HCT116 (cell line): ENCODE measurements at regions not wholly inside any gene's neighbourhood (a gene's known extent, or its start where the extent isn't known, plus 50 kb on each side); places are given as distances from the start of the nearest gene placed in this dataset.

Experiments used
- ATAC-seq: fragments of 200-7000 bp; cut with Tn5 transposase; 2 replicates; pipeline ENCODE4 v1.9.1; 2020; ENCODE audit warnings: mild to moderate bottlenecking, moderate library complexity
- BruUV-seq: library from RNA; stranded (reverse); fragments of 400-500 nt; replicated peaks from 2 replicates; lab custom pipeline; 2021; lab: Mats Ljungman, UMichigan
- CTCF ChIA-PET: fragments of 300-600 bp; sonication (Branson Sonifier 250); formaldehyde crosslinking; loops from one replicate; lab custom pipeline; 2021; ENCODE audit warnings: antibody characterized with exemption; lab: Charles Lee
- POLR2A ChIA-PET: fragments of 300-600, 350-600 bp; sonication (Branson Sonifier 250); formaldehyde crosslinking; loops from one replicate; lab custom pipeline; 2021; ENCODE audit warnings: antibody characterized with exemption; lab: Charles Lee
- RAD21 ChIA-PET, 2 experiments: fragments of 300-600 bp; sonication (Branson Sonifier 250); formaldehyde crosslinking; loops; one replicate each; lab custom pipeline; 2023; ENCODE audit warnings: low total read pairs in 2 of 2; ENCODE audit not compliant: uncharacterized antibody in 2 of 2, unreplicated experiment in 2 of 2, low non-redundant PET in 1 of 2; lab: Charles Lee
- DNase-seq: peaks from one replicate; pipeline ENCODE4 v3.0.0-alpha.2; 2010; ENCODE audit warnings: low read depth, low spot score
- H2AFZ ChIP-seq: fragments of 200-600 bp; shearing (Covaris generic), sonication (generic); 2 replicates; pipeline ENCODE4 v1.6.1; 2017; ENCODE audit warnings: low read depth, mixed run types, mixed read lengths, antibody characterized with exemption, low read length; ENCODE audit not compliant: poor library complexity, severe bottlenecking
- H3K27ac ChIP-seq: 2 replicates; pipeline ENCODE4 v1.5.1; 2012; ENCODE audit warnings: low read depth, low read length
- H3K27me3 ChIP-seq: fragments of 200-600 bp; sonication (generic); 2 replicates; pipeline ENCODE4 v1.6.1; 2016; ENCODE audit warnings: mixed run types, low read length, mixed read lengths; ENCODE audit not compliant: insufficient read depth
- H3K36me3 ChIP-seq, 2 experiments: fragments of 200-500 bp in 1 of 2; fragments of 200-600 bp in 1 of 2; sonication (Bioruptor generic) in 1 of 2; sonication (generic) in 1 of 2; 2 replicates each; pipeline versions ENCODE4 v1.5.1 to v1.6.1; 2014 to 2016; ENCODE audit warnings: low read length in 2 of 2, inconsistent platforms in 1 of 2, mixed read lengths in 1 of 2, mixed run types in 1 of 2; ENCODE audit not compliant: insufficient read depth in 2 of 2, control insufficient read depth in 1 of 2
- H3K4me1 ChIP-seq, 2 experiments: fragments of 200-600 bp in 1 of 2; sonication (generic) in 1 of 2; 2 replicates each; pipeline versions ENCODE4 v1.5.1 to v1.6.1; 2012 to 2017; ENCODE audit warnings: low read length in 2 of 2, inconsistent platforms in 1 of 2, mild to moderate bottlenecking in 1 of 2, mixed read lengths in 1 of 2, mixed run types in 1 of 2, moderate library complexity in 1 of 2; ENCODE audit not compliant: insufficient read depth in 2 of 2, control insufficient read depth in 1 of 2
- H3K4me2 ChIP-seq: fragments of 200-600 bp; sonication (generic); 2 replicates; pipeline ENCODE4 v1.6.1; 2017; ENCODE audit warnings: mixed run types, low read length, mixed read lengths
- H3K4me3 ChIP-seq, 2 experiments: fragments of 200-600 bp in 1 of 2; sonication (generic) in 1 of 2; replicated peaks in 1 of 2; 2 replicates each; pipeline ENCODE4 v1.5.1; 2011 to 2016; ENCODE audit warnings: low read length in 2 of 2, control low read depth in 1 of 2, low read depth in 1 of 2, mild to moderate bottlenecking in 1 of 2, mixed read lengths in 1 of 2, mixed run types in 1 of 2
- H3K79me2 ChIP-seq: fragments of 200-600 bp; sonication (generic); 2 replicates; pipeline ENCODE4 v1.6.1; 2017; ENCODE audit warnings: mild to moderate bottlenecking, mixed run types, low read length, moderate library complexity, mixed read lengths; ENCODE audit not compliant: insufficient read depth
- H3K9ac ChIP-seq: fragments of 200-600 bp; sonication (generic); 2 replicates; pipeline ENCODE4 v1.6.1; 2016; ENCODE audit warnings: low read length, mixed read lengths
- H3K9me2 ChIP-seq: fragments of 200-600 bp; sonication (generic), shearing (Covaris generic); 2 replicates; pipeline ENCODE4 v1.6.1; 2017; ENCODE audit warnings: mixed run types, mild to moderate bottlenecking, moderate library complexity; ENCODE audit not compliant: insufficient read depth
- H3K9me3 ChIP-seq, 2 experiments: fragments of 200-500 bp in 1 of 2; fragments of 200-600 bp in 1 of 2; sonication (Bioruptor generic) in 1 of 2; sonication (generic) in 1 of 2; 2 replicates each; pipeline ENCODE4 v1.6.1; 2014 to 2017; ENCODE audit warnings: low read length in 2 of 2, mixed read lengths in 2 of 2, inconsistent platforms in 1 of 2, low read depth in 1 of 2, mild to moderate bottlenecking in 1 of 2, mixed run types in 1 of 2, moderate library complexity in 1 of 2; ENCODE audit not compliant: control insufficient read depth in 1 of 2, insufficient read depth in 1 of 2
- H4K20me1 ChIP-seq: fragments of 200-600 bp; sonication (generic), shearing (Covaris generic); 2 replicates; pipeline ENCODE4 v1.6.1; 2017; ENCODE audit warnings: mixed run types, mild to moderate bottlenecking, moderate library complexity; ENCODE audit not compliant: insufficient read depth
- ATF3 ChIP-seq: IDR thresholded peaks from 2 replicates; pipeline ENCODE4 v1.6.1; 2012
- CTCF ChIP-seq, 3 experiments: fragments of 200-600 bp in 1 of 3; sonication (generic) in 1 of 3; IDR thresholded peaks in 2 of 3; conservative IDR thresholded peaks in 1 of 3; 2 replicates each; pipeline ENCODE4 v1.5.1; 2012 to 2017; ENCODE audit warnings: low read depth in 2 of 3, low read length in 2 of 3, antibody characterized with exemption in 1 of 3, borderline replicate concordance in 1 of 3, control low read depth in 1 of 3, mild to moderate bottlenecking in 1 of 3, mixed read lengths in 1 of 3, mixed run types in 1 of 3, moderate library complexity in 1 of 3; ENCODE audit not compliant: insufficient read depth in 1 of 3
- ELF1 ChIP-seq: IDR thresholded peaks from 2 replicates; pipeline ENCODE4 v1.6.1; 2012; ENCODE audit warnings: low read depth, borderline replicate concordance
- EZH2phosphoT487 ChIP-seq: fragments of 200-600 bp; IDR thresholded peaks from 2 replicates; pipeline ENCODE4 v1.6.1; 2018; ENCODE audit warnings: antibody characterized with exemption, borderline replicate concordance
- FOSL1 ChIP-seq: IDR thresholded peaks from 2 replicates; pipeline ENCODE4 v1.6.1; 2012; ENCODE audit warnings: low read depth
- MAX ChIP-seq: IDR thresholded peaks from 2 replicates; pipeline ENCODE4 v1.6.1; 2012
- POLR2A ChIP-seq: IDR thresholded peaks from 2 replicates; pipeline ENCODE4 v1.7.0; 2011; ENCODE audit warnings: borderline replicate concordance; ENCODE audit not compliant: insufficient read depth, insufficient read length; ENCODE audit errors: extremely low read depth
- POLR2AphosphoS5 ChIP-seq: IDR thresholded peaks from 2 replicates; pipeline ENCODE4 v1.6.1; 2011; ENCODE audit warnings: mild to moderate bottlenecking, low read depth, low read length, moderate library complexity
- REST ChIP-seq: IDR thresholded peaks from 2 replicates; pipeline ENCODE4 v1.6.1; 2012; ENCODE audit warnings: low read depth
- SIN3A ChIP-seq: IDR thresholded peaks from 2 replicates; pipeline ENCODE4 v1.6.1; 2012; ENCODE audit warnings: low read depth
- SP1 ChIP-seq: IDR thresholded peaks from 2 replicates; pipeline ENCODE4 v1.6.1; 2012; ENCODE audit warnings: low read depth
- SRF ChIP-seq: IDR thresholded peaks from 2 replicates; pipeline ENCODE4 v1.6.1; 2012; ENCODE audit warnings: low read depth
- TCF7L2 ChIP-seq: IDR thresholded peaks from 2 replicates; pipeline ENCODE4 v1.7.0; 2011; ENCODE audit warnings: borderline replicate concordance, inconsistent platforms; ENCODE audit not compliant: insufficient read depth, insufficient read length; ENCODE audit errors: extremely low read depth
- YY1 ChIP-seq: IDR thresholded peaks from 2 replicates; pipeline ENCODE4 v1.6.1; 2011; ENCODE audit warnings: low read length, low read depth, moderate library complexity, mild to moderate bottlenecking; ENCODE audit not compliant: insufficient replicate concordance; ENCODE audit errors: extremely low read depth
- ZFX ChIP-seq: fragments of 450-650 bp; IDR thresholded peaks from 2 replicates; pipeline ENCODE4 v1.6.1; 2017
- ZNF274 ChIP-seq: fragments of 200-500 bp; sonication (Bioruptor generic); IDR thresholded peaks from 2 replicates; pipeline ENCODE4 v1.6.1; 2014; ENCODE audit warnings: mild to moderate bottlenecking, low read depth, low read length, inconsistent platforms
- intact Hi-C: fragments of 100-400 bp; cut with micrococcal nuclease; formaldehyde crosslinking; loops from 2 replicates; pipeline ENCODE4 v1.10.0; 2022

- Histone ChIP-seq H3K9me3 (no peaks in the 10 kb centered on the region), H3K79me2 (no peaks in the 10 kb centered on the region), H3K9ac (no peak overlapping the region), H3K36me3 (no peaks in the 10 kb centered on the region), H3K4me2 (no peak overlapping the region), H3K27ac (no peak overlapping the region), H2AFZ (no peak overlapping the region), H3K4me1 (no peaks in the 10 kb centered on the region), H3K9me2 (no peaks in the 10 kb centered on the region), H3K4me3 (no peak overlapping the region), H3K27me3 (0 out of 2 replicates have a peak, but pooled peaks cover 7% of the 10 kb centered on the region), H4K20me1 (no peaks in the 10 kb centered on the region)
- ChIA-PET POLR2A (no interaction called here), CTCF (no interaction called here), RAD21 (no interaction called here)
- ATAC-seq (no peak), DNase-seq (no peak)
- intact Hi-C loops: no loop called here
- no peak for TF ChIP-seq TCF7L2
- TF ChIP-seq ZFX: no peak
- no peak for TF ChIP-seq YY1
- TF ChIP-seq SIN3A: no peak
- no peak for TF ChIP-seq SRF
- TF ChIP-seq EZH2phosphoT487: no peak
- no peak for TF ChIP-seq MAX
- no peak for TF ChIP-seq POLR2A
- no peak for TF ChIP-seq ATF3
- TF ChIP-seq CTCF (IDR thresholded peaks at IDR 0.05 in 2 of 3, conservative IDR thresholded peaks at IDR 0.05 in 1 of 3; ENCODE audit: borderline replicate concordance in 1 of 3, insufficient read depth in 1 of 3, low read depth in 2 of 3, low read length in 2 of 3): no peak
- TF ChIP-seq ZNF274: no peak
- no peak for TF ChIP-seq SP1
- no peak for TF ChIP-seq ELF1
- no peak for TF ChIP-seq REST
- TF ChIP-seq POLR2AphosphoS5: no peak
- no peak for TF ChIP-seq FOSL1
- no TSS peak for BruUV-seq
Observed at GRCh38 chr2:16318051-16318450, 347.6 kb downstream of the CYRIA start.
